GM12864 (cell line): ENCODE measurements at regions not wholly inside any gene's neighbourhood (a gene's known extent, or its start where the extent isn't known, plus 50 kb on each side); places are given as distances from the start of the nearest gene placed in this dataset.

Experiments
- DNase-seq: peaks from one replicate; pipeline ENCODE4 v3.0.0-alpha.2; 2011; ENCODE audit warnings: low read depth
- H3K4me3 ChIP-seq: 2 replicates; pipeline ENCODE4 v1.5.1; 2011; ENCODE audit warnings: mild to moderate bottlenecking, low read depth, low read length, control low read depth
- TF ChIP-seq, protein P1 (sequence below): IDR thresholded peaks from 2 replicates; pipeline ENCODE4 v1.5.1; 2011; ENCODE audit warnings: low read depth, mild to moderate bottlenecking, moderate library complexity, low read length, control low read depth, inconsistent platforms; ENCODE audit errors: missing control alignments

DNA sequence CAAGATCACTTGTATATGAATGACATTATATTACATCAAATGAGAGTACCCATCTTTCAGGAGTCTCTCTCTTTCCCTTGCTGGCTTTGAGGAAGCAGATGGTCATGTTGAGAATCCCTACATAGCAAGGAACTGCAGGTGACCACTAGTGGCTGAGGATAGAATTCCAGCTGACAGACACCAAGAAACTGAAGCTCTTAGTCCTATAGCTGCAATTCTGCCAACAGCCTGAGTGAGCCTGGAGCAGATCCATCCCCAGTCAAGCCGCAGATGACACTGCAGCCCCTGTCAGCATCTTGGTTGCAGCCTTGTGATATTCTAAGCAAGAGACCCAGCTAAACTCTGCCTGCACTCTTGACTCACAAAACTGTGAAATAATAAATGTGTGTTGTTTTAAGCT, 531.5 kb downstream of the CSNK1G3 start:
- H3K4me3 ChIP-seq, result no peak overlapping the region
- TF ChIP-seq, protein P1, sequence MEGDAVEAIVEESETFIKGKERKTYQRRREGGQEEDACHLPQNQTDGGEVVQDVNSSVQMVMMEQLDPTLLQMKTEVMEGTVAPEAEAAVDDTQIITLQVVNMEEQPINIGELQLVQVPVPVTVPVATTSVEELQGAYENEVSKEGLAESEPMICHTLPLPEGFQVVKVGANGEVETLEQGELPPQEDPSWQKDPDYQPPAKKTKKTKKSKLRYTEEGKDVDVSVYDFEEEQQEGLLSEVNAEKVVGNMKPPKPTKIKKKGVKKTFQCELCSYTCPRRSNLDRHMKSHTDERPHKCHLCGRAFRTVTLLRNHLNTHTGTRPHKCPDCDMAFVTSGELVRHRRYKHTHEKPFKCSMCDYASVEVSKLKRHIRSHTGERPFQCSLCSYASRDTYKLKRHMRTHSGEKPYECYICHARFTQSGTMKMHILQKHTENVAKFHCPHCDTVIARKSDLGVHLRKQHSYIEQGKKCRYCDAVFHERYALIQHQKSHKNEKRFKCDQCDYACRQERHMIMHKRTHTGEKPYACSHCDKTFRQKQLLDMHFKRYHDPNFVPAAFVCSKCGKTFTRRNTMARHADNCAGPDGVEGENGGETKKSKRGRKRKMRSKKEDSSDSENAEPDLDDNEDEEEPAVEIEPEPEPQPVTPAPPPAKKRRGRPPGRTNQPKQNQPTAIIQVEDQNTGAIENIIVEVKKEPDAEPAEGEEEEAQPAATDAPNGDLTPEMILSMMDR, result peak; percentile 31
- DNase-seq, result no peak

DNA sequence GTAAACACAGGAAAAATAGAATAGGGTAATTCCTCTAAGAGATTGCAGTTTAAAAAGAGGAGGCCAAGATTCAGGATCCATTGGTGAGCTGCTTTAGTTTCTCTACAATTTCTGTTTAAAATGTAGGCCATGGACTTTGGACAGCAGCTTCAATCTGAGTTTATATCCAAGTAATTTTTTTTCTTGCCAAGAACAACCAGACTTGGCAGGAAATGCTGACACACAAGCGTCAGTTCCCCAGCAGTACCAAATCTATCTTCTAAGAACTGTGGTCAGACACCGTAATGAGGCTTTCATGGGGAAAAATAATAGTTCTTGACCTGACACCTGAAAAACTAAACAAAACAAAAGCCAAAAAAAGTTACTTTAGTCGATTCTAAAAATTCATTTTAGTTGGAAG, 528.8 kb downstream of the CSNK1G3 start:
- no peak overlapping the region for H3K4me3 ChIP-seq
- DNase-seq, result no peak
- TF ChIP-seq, protein P1, result no peak

DNA sequence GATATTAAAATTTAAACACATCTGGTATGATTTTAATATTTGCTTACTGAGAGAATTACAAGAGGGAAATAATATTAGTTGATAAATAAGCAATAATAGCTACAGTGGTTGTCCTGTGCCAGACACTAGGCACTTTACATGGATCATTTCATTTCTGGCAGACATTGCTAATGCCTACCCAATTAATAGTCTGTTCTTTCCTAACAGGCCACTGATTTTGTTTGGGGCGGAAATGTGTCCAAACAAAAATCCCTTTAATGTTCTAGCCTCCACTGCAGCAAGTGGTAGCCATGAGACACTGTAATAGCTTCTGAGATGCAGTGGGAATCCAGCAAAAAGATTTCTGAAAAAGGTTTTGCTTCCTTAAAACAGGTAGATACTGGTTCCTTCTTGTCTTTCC, 527.4 kb downstream of the CSNK1G3 start:
- DNase-seq, result no peak
- TF ChIP-seq, protein P1, result no peak
- no peak overlapping the region for H3K4me3 ChIP-seq

DNA sequence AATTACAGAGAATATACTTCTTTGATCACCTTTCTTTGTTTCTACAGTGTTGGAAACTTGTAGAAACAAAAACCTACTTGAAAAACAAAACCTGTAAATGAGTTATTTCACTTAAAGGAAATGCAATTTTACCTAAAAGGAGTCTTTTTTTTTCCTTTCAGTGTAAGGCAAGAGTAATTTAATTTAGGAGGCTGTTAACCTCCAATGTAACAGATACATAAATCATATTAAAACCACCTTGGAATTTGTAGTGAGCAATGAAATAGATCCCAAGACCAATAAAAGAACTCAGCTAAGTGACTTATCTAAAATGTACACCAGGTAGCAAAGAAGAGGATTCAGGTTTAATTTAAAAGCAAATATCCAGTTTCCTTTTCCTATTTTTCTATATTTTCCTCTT, 524.8 kb downstream of the CSNK1G3 start:
- DNase-seq, result no peak
- TF ChIP-seq, protein P1, result no peak
- no peak overlapping the region for H3K4me3 ChIP-seq

DNA sequence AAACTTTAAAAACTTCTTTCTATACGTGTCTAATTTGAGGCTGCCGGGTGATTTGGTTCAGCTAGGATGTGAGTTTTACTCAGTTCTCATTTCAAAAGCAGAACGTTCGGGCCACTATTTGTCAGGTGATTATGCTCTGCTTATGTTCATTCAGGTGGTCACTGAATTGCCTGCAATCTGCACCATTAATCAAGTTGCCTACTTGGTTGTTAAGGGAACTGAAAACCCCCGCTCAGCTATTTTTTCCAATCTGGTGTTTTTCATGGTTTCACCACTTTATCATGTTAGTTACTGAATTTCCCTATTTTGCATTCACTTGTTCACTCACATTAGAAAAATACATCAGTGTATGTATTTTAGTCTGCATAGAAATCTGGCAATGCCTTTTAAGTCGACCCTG, 523.0 kb downstream of the CSNK1G3 start:
- TF ChIP-seq, protein P1, result no peak
- no peak overlapping the region for H3K4me3 ChIP-seq
- DNase-seq, result peak; percentile 92

DNA sequence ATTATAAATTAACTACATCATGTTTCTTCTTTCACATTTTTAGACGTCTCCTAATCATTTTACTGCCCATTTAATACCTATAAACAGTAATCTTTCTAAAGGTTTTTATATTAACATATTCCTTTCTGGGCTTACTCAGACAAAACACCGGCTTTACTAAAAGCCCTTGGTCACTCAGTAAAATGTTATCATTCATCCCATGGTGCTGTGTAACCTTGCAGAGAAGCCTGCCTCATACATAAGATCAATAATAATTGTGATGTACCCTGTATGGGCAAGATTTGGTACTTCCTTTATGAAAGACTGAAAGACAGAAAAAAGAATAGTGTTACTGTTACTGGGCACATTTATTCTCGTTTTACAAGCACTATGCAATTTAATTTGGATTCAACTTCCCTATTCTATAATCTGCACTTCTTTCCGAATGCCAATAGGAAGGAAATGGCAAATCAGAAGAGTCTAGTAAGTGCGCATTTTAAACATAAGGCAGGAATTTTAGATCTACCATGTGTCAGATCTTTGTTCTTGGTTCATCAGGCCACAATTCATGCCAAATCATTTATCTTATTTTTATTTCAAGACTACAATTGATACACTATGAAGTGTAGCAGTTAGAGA, 522.2 kb downstream of the CSNK1G3 start:
- DNase-seq, result no peak
- TF ChIP-seq, protein P1, result no peak
- H3K4me3 ChIP-seq, result no peak overlapping the region

DNA sequence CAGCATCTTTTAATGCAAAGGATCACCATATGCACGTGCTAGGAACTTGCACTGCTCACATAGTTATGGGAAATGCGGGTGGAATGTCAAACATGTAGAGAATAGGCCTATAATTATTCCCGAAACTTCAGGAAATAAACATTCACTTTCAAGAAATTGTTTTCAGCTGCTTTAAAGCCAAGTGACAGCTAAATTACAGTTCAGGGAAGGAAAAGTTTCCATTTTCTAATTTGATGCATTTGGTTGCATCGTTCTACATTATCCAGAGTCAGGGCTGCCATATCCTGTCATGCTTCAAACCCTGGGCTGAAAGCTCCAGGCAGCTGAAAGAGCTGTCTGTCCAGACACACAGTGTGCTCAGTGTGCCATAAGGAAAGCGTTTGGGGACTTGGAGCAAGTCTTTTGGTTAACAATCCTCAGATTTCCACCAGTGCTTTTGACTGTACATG, 518.1 kb downstream of the CSNK1G3 start:
- H3K4me3 ChIP-seq, result no peak overlapping the region
- TF ChIP-seq, protein P1, result no peak
- DNase-seq, result no peak
